ENCODE measurements at regions not wholly inside any gene's neighbourhood (a gene's known extent, or its start where the extent isn't known, plus 50 kb on each side); places are given as distances from the start of the nearest gene placed in this dataset.

DNA sequence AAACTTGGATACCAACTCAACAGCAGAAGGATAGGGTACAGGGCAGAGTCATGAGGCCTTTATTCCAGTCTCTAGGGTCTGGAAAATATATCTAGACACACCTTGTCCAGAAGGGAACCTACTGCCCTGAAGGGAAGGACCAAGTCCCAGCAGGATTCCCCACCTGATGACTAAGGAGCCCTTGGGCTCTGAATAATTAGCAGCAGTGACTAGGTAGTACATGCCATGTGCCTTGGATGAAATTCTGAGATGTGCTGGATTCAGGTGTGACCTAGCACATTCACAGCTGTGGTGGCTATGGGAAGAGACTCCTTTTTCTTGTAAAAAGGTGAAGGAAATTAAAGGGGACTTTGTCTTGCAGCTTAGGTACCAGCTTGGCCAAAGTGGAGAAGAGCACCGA is 364.3 kb upstream of the PTCHD4 start:
- TF ChIP-seq EZH2 (IDR thresholded peaks at IDR 0.05) (no peak), CTCF (IDR thresholded peaks at IDR 0.05 in 2 of 3, conservative IDR thresholded peaks at IDR 0.05 in 1 of 3; ENCODE audit: borderline replicate concordance in 1 of 3, insufficient read depth in 1 of 3, low read depth in 2 of 3, low read length in 2 of 3) (no peak), CBX3 (IDR thresholded peaks at IDR 0.05; ENCODE audit: low read depth) (no peak), YY1 (IDR thresholded peaks at IDR 0.05; ENCODE audit: extremely low read depth, insufficient replicate concordance, low read depth, low read length) (no peak)
